ENCODE measurements at regions not wholly inside any gene's neighbourhood (a gene's known extent, or its start where the extent isn't known, plus 50 kb on each side); places are given as distances from the start of the nearest gene placed in this dataset.

DNA sequence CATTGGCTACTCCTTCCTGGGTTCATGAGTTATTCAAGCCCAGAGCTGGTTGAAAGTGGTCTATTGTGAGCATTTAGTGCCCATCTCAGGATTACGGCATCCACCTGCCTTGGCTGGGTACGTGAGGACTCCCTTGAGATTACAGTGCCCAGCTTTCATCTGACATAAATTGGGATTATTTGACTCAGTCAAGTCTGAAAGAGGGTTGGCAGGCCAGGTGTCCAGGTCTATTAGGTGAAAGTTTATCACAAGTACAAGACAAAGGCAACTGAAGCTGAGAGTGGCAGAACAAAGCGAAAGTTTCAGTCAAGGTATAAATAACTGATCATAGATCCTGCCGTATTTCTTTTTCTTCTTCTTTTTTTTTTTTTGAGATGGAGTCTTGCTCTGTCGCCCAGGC is 84.6 kb upstream of the ATF7IP start:
- TF ChIP-seq CTCF (IDR thresholded peaks at IDR 0.05; ENCODE audit: low read depth, low read length, missing control alignments), result no peak
- H3K4me3 ChIP-seq (replicated peaks; ENCODE audit: low read depth, low read length), result no peak overlapping the region
- no peak for DNase-seq (ENCODE audit: extremely low read depth, low read depth)

GRCh38 chr12:14281539-14281938 is 83.9 kb upstream of the ATF7IP start:
- DNase-seq (ENCODE audit: extremely low read depth, low read depth), result no peak
- no peak overlapping the region for H3K4me3 ChIP-seq (replicated peaks; ENCODE audit: low read depth, low read length)
- no peak for TF ChIP-seq CTCF (IDR thresholded peaks at IDR 0.05; ENCODE audit: low read depth, low read length, missing control alignments)

DNA sequence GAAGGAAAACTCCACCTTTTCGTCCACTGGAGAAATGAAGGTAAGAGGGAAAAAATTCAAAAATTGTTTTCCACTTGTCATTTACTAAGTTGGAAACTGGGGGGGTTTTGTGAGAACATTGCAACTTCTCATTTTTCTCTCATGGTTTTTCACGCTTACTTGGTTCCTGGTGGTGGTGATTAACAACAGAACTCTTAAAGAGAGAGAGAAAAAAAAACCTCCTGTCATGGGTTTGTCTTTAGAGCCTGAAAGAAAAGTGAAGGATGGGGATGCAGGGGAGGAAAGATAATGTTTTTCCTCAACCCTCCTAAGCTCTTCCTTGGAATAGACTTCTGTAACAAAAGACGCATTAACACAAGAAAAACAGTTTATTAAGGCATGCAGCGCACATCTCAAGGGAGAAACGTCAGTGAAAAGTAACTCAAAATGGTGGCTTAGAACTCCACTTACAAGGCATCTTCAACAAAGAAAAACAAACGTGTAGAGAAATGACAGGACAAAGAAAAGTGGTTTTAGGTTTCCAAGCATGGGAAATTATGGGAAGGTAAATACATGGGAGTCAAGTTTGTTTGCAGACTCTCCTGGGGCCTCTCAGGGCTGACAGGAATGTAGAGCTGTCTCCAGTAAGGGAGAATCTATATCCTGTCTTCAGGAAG is 81.9 kb upstream of the ATF7IP start:
- no peak for TF ChIP-seq CTCF (IDR thresholded peaks at IDR 0.05; ENCODE audit: low read depth, low read length, missing control alignments)
- H3K4me3 ChIP-seq (replicated peaks; ENCODE audit: low read depth, low read length), result no peak overlapping the region
- no peak for DNase-seq (ENCODE audit: extremely low read depth, low read depth)

GRCh38 chr12:14284184-14284722 is 81.2 kb upstream of the ATF7IP start:
- no peak for TF ChIP-seq CTCF (IDR thresholded peaks at IDR 0.05; ENCODE audit: low read depth, low read length, missing control alignments)
- H3K4me3 ChIP-seq (replicated peaks; ENCODE audit: low read depth, low read length), result no peak overlapping the region
- no peak for DNase-seq (ENCODE audit: extremely low read depth, low read depth)

GRCh38 chr12:14289601-14290000 is 75.9 kb upstream of the ATF7IP start:
- H3K4me3 ChIP-seq (replicated peaks; ENCODE audit: low read depth, low read length), result no peak overlapping the region
- no peak for DNase-seq (ENCODE audit: extremely low read depth, low read depth)
- TF ChIP-seq CTCF (IDR thresholded peaks at IDR 0.05; ENCODE audit: low read depth, low read length, missing control alignments), result no peak

- TF ChIP-seq CTCF (IDR thresholded peaks at IDR 0.05; ENCODE audit: low read depth, low read length, missing control alignments), result no peak
- no peak for DNase-seq (ENCODE audit: extremely low read depth, low read depth)
- no peak overlapping the region for H3K4me3 ChIP-seq (replicated peaks; ENCODE audit: low read depth, low read length)
Observed at GRCh38 chr12:14290951-14291350, 74.5 kb upstream of the ATF7IP start.

Data from HFF-Myc (cell line).